ENCODE measurements at regions not wholly inside any gene's neighbourhood (a gene's known extent, or its start where the extent isn't known, plus 50 kb on each side); places are given as distances from the start of the nearest gene placed in this dataset.

GRCh38 chr16:61243954-61244353, 792.3 kb downstream of the CDH8 start:
- TF ChIP-seq CTCF (conservative IDR thresholded peaks at IDR 0.05; ENCODE audit: control insufficient read depth, insufficient read depth, low read depth, low read length) = no peak
- H3K4me3 ChIP-seq (ENCODE audit: control insufficient read depth, low read depth, low read length) = no peak overlapping the region
- no peak for DNase-seq (ENCODE audit: low read depth)

GRCh38 chr16:61237884-61238485, 798.3 kb downstream of the CDH8 start:
- no peak overlapping the region for H3K4me3 ChIP-seq (ENCODE audit: control insufficient read depth, low read depth, low read length)
- no peak for DNase-seq (ENCODE audit: low read depth)
- TF ChIP-seq CTCF (conservative IDR thresholded peaks at IDR 0.05; ENCODE audit: control insufficient read depth, insufficient read depth, low read depth, low read length) = no peak

GRCh38 chr16:61233713-61234112, 802.5 kb downstream of the CDH8 start:
- no peak for TF ChIP-seq CTCF (conservative IDR thresholded peaks at IDR 0.05; ENCODE audit: control insufficient read depth, insufficient read depth, low read depth, low read length)
- no peak for DNase-seq (ENCODE audit: low read depth)

GRCh38 chr16:61228371-61228770, 807.9 kb downstream of the CDH8 start:
- TF ChIP-seq CTCF (conservative IDR thresholded peaks at IDR 0.05; ENCODE audit: control insufficient read depth, insufficient read depth, low read depth, low read length) = no peak
- DNase-seq (ENCODE audit: low read depth) = no peak
- H3K4me3 ChIP-seq (ENCODE audit: control insufficient read depth, low read depth, low read length) = no peak overlapping the region

More at GRCh38 chr16:61233713-61234112, 802.5 kb downstream of the CDH8 start:
- H3K4me3 ChIP-seq (ENCODE audit: control insufficient read depth, low read depth, low read length) = no peak overlapping the region

- TF ChIP-seq CTCF (conservative IDR thresholded peaks at IDR 0.05; ENCODE audit: control insufficient read depth, insufficient read depth, low read depth, low read length) = no peak
- no peak for DNase-seq (ENCODE audit: low read depth)
- no peak overlapping the region for H3K4me3 ChIP-seq (ENCODE audit: control insufficient read depth, low read depth, low read length)
Observed at GRCh38 chr16:61215605-61216004, 820.6 kb downstream of the CDH8 start.

GRCh38 chr16:61214780-61215179, 821.5 kb downstream of the CDH8 start:
- no peak for DNase-seq (ENCODE audit: low read depth)
- no peak for TF ChIP-seq CTCF (conservative IDR thresholded peaks at IDR 0.05; ENCODE audit: control insufficient read depth, insufficient read depth, low read depth, low read length)
- H3K4me3 ChIP-seq (ENCODE audit: control insufficient read depth, low read depth, low read length) = no peak overlapping the region

GRCh38 chr16:61210076-61210475, 826.2 kb downstream of the CDH8 start:
- TF ChIP-seq CTCF (conservative IDR thresholded peaks at IDR 0.05; ENCODE audit: control insufficient read depth, insufficient read depth, low read depth, low read length) = no peak

More at GRCh38 chr16:61210076-61210475, 826.2 kb downstream of the CDH8 start:
- no peak for DNase-seq (ENCODE audit: low read depth)
- H3K4me3 ChIP-seq (ENCODE audit: control insufficient read depth, low read depth, low read length) = no peak overlapping the region
